PC-9 (cell line): ENCODE measurements at regions not wholly inside any gene's neighbourhood (a gene's known extent, or its start where the extent isn't known, plus 50 kb on each side); places are given as distances from the start of the nearest gene placed in this dataset.

Experiments used
- BruUV-seq: library from RNA; stranded (reverse); fragments of 400-500 nt; replicated peaks from 2 replicates; lab custom pipeline; 2021; lab: Mats Ljungman, UMichigan
- CTCF ChIA-PET: fragments of 300-600 bp; sonication (Branson Sonifier 250); formaldehyde crosslinking; loops from one replicate; lab custom pipeline; 2022; ENCODE audit warnings: antibody characterized with exemption; lab: Charles Lee
- POLR2A ChIA-PET: fragments of 300-600 bp; sonication (Branson Sonifier 250); formaldehyde crosslinking; loops from one replicate; lab custom pipeline; 2022; ENCODE audit warnings: antibody characterized with exemption; ENCODE audit not compliant: unreplicated experiment; lab: Charles Lee
- DNase-seq, 2 experiments: peaks; one replicate each; pipeline versions ENCODE4 v3.0.0 to v3.0.0-alpha.2; 2015 to 2022; ENCODE audit warnings: mixed read lengths in 1 of 2
- H2AFZ ChIP-seq: fragments of 200-600 bp; sonication (generic); 2 replicates; pipeline ENCODE4 v1.8.1; 2017; ENCODE audit warnings: antibody characterized with exemption
- H3F3A ChIP-seq: fragments of 200-600 bp; sonication (generic); 2 replicates; pipeline ENCODE4 v1.8.1; 2017; ENCODE audit warnings: antibody characterized with exemption, mild to moderate bottlenecking, low read depth; ENCODE audit not compliant: insufficient read depth
- H3K27ac ChIP-seq: fragments of 200-600 bp; sonication (generic); 2 replicates; pipeline ENCODE4 v1.6.1; 2016; ENCODE audit warnings: mixed run types
- H3K27me3 ChIP-seq: fragments of 200-600 bp; sonication (generic); 2 replicates; pipeline ENCODE4 v1.6.1; 2016; ENCODE audit warnings: low read depth, mixed run types; ENCODE audit not compliant: insufficient read depth
- H3K36me3 ChIP-seq: fragments of 200-600 bp; sonication (generic); 2 replicates; pipeline ENCODE4 v1.6.1; 2016; ENCODE audit warnings: low read depth, mixed run types
- H3K4me1 ChIP-seq: fragments of 200-600 bp; sonication (generic); replicated peaks from 2 replicates; pipeline ENCODE4 v1.6.1; 2016; ENCODE audit warnings: mixed run types; ENCODE audit not compliant: insufficient read depth
- H3K4me2 ChIP-seq: fragments of 200-600 bp; sonication (generic); 2 replicates; pipeline ENCODE4 v1.6.1; 2017; ENCODE audit warnings: mixed run types
- H3K4me3 ChIP-seq: fragments of 200-600 bp; sonication (generic); 2 replicates; pipeline ENCODE4 v1.6.1; 2016; ENCODE audit warnings: mixed run types
- H3K79me2 ChIP-seq: fragments of 200-600 bp; sonication (generic); 2 replicates; pipeline ENCODE4 v1.6.1; 2017; ENCODE audit warnings: low read depth, mixed run types
- H3K9me2 ChIP-seq: fragments of 200-600 bp; sonication (generic); 2 replicates; pipeline ENCODE4 v1.8.1; 2017; ENCODE audit warnings: mild to moderate bottlenecking; ENCODE audit not compliant: insufficient read depth
- H3K9me3 ChIP-seq: fragments of 200-600 bp; sonication (generic); 2 replicates; pipeline ENCODE4 v1.8.1; 2016; ENCODE audit warnings: low read depth; ENCODE audit not compliant: insufficient read depth
- H4K20me1 ChIP-seq: fragments of 200-600 bp; sonication (generic); 2 replicates; pipeline ENCODE4 v1.8.1; 2017; ENCODE audit not compliant: insufficient read depth
- EZH2 ChIP-seq: fragments of 200-600 bp; sonication (generic); IDR thresholded peaks from 2 replicates; pipeline ENCODE4 v1.8.0; 2017; ENCODE audit warnings: antibody characterized with exemption, low read depth
- intact Hi-C: fragments of 100-400 bp; cut with micrococcal nuclease; formaldehyde crosslinking; loops from one replicate; pipeline ENCODE4 v1.10.0; 2022; ENCODE audit not compliant: unreplicated experiment
- TF ChIP-seq, protein P1 (sequence below): fragments of 200-600 bp; sonication (generic); conservative IDR thresholded peaks from 2 replicates; pipeline ENCODE4 v1.6.1; 2017; ENCODE audit warnings: mixed run types, antibody characterized with exemption, mild to moderate bottlenecking, moderate library complexity

DNA sequence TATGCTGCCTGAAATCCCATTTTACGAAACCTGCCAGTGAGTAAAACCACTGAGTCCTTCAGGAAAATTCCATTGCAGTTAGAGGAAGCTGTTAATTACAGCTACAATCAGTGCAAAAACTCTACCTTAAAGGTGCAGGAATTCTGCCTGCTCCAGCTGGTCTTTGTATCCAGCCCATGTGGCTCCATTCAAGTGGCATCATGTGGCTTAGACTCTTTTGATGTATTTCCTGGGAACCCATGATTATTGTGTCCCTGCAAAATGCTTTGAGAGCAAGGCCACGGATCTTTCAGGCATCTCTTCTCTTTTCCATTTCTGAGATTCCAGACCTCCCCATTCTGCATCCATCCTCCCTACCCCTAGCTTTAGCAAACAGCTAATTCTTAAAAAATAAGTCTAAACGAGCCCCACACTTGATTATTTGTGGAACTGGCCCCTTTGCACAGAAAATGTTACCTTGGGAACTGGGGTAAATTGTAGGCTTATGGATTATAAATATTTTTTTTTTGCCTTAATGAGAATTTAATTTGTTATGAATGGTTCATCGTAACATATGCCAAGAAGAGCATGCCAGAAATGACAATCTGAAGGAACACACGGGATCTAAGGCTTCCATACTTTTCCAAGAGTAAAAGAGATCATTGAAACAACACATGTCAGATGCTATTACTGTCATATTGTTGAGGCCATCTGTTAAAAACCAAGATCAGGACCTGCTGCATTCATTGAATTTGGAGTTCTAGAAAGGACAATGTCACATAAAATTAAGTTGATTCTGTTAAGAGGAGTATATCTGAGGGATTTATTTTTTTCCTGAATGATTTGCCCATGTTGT, 144.6 kb downstream of the TPH2 start:
- H2AFZ ChIP-seq = no peak overlapping the region
- H3K4me1 ChIP-seq = no peaks in the 10 kb centered on the region
- H3K9me2 ChIP-seq = no peaks in the 10 kb centered on the region; the same call in 1 of the 2 replicates
- TF ChIP-seq, protein P1, sequence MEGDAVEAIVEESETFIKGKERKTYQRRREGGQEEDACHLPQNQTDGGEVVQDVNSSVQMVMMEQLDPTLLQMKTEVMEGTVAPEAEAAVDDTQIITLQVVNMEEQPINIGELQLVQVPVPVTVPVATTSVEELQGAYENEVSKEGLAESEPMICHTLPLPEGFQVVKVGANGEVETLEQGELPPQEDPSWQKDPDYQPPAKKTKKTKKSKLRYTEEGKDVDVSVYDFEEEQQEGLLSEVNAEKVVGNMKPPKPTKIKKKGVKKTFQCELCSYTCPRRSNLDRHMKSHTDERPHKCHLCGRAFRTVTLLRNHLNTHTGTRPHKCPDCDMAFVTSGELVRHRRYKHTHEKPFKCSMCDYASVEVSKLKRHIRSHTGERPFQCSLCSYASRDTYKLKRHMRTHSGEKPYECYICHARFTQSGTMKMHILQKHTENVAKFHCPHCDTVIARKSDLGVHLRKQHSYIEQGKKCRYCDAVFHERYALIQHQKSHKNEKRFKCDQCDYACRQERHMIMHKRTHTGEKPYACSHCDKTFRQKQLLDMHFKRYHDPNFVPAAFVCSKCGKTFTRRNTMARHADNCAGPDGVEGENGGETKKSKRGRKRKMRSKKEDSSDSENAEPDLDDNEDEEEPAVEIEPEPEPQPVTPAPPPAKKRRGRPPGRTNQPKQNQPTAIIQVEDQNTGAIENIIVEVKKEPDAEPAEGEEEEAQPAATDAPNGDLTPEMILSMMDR = no peak
- TF ChIP-seq EZH2 = no peak
- no TSS peak for BruUV-seq
- H3F3A ChIP-seq = no peaks in the 10 kb centered on the region
- DNase-seq = no peak
- H3K36me3 ChIP-seq = no peaks in the 10 kb centered on the region
- H3K4me3 ChIP-seq = no peak overlapping the region
- no peak overlapping the region for H3K27ac ChIP-seq
- intact Hi-C loops = no loop called here
- no peaks in the 10 kb centered on the region for H4K20me1 ChIP-seq
- no peaks in the 10 kb centered on the region for H3K79me2 ChIP-seq
- POLR2A ChIA-PET = no interaction called here
- H3K9me3 ChIP-seq = no peaks in the 10 kb centered on the region
- no peak overlapping the region for H3K4me2 ChIP-seq
- CTCF ChIA-PET = no interaction called here
- H3K27me3 ChIP-seq = no peaks in the 10 kb centered on the region

DNA sequence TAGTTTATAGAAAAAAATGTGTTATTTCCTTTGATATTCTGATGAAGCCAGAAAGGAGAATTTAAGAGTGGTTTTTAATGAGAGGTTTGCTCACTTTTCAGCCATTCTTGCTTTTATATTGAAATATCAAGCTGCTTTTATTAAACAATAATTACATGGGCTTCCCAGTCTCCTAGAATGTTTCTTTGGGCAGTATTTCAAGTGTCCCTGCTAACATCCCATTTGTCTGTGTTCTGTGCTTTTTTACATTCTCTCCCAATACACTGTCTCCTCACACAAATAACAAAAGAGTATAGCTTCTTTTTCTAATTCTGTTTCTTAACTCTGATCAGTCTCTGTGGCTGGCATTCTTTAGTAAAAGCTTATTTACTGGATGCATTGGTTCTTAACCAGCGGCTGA, 145.4 kb downstream of the TPH2 start:
- H3K36me3 ChIP-seq = no peaks in the 10 kb centered on the region
- no peak overlapping the region for H2AFZ ChIP-seq
- CTCF ChIA-PET = no interaction called here
- H4K20me1 ChIP-seq = no peaks in the 10 kb centered on the region
- H3K4me3 ChIP-seq = no peak overlapping the region
- no peak for DNase-seq
- no peaks in the 10 kb centered on the region for H3K4me1 ChIP-seq
- POLR2A ChIA-PET = no interaction called here
- H3K27ac ChIP-seq = no peak overlapping the region
- H3K9me2 ChIP-seq = no peaks in the 10 kb centered on the region; the same call in 1 of the 2 replicates
- intact Hi-C loops = no loop called here
- no peak overlapping the region for H3K4me2 ChIP-seq
- no peaks in the 10 kb centered on the region for H3K79me2 ChIP-seq
- H3K27me3 ChIP-seq = no peaks in the 10 kb centered on the region
- BruUV-seq = no TSS peak
- TF ChIP-seq, protein P1 = no peak
- no peak for TF ChIP-seq EZH2
- no peaks in the 10 kb centered on the region for H3K9me3 ChIP-seq
- H3F3A ChIP-seq = no peaks in the 10 kb centered on the region

DNA sequence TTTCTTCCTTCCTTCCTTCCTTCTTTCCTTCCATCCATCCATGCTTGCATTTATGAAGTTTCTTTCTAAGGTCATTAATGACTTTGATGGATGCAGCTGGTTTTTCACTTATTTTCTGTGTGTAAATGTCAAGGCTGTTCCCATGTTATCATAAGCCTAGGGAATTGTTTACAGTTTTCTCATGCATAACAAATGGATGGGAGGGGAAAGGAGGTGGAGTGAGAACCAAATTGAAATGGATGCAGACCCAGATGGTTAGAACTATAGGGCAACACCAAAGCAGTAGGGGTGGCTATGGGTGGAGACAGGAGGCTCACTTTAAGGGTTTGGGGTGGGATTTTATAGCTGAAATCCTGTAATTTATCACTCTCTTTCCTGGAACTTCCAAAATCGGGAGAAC, 146.2 kb downstream of the TPH2 start:
- Histone ChIP-seq H2AFZ (no peak overlapping the region), H3K27ac (no peak overlapping the region), H3K4me1 (no peaks in the 10 kb centered on the region), H3K4me2 (no peak overlapping the region), H3K27me3 (no peaks in the 10 kb centered on the region), H3K4me3 (no peak overlapping the region), H3K79me2 (no peaks in the 10 kb centered on the region), H3K36me3 (no peaks in the 10 kb centered on the region), H3F3A (no peaks in the 10 kb centered on the region), H3K9me2 (no peaks in the 10 kb centered on the region; the same call in 1 of the 2 replicates), H4K20me1 (no peaks in the 10 kb centered on the region), H3K9me3 (no peaks in the 10 kb centered on the region)
- intact Hi-C loops = no loop called here
- DNase-seq = no peak
- CTCF ChIA-PET = no interaction called here
- no TSS peak for BruUV-seq
- POLR2A ChIA-PET = no interaction called here
- TF ChIP-seq, protein P1 = no peak
- no peak for TF ChIP-seq EZH2
